Stomach (tissue), 8 donors: ENCODE measurements at regions not wholly inside any gene's neighbourhood (a gene's known extent, or its start where the extent isn't known, plus 50 kb on each side); places are given as distances from the start of the nearest gene placed in this dataset.
A peak's percentile ranks its signal among the peaks of the same experiment; 100 is the strongest.

Experiments used
- DNase-seq, 2 donors: peaks; one replicate each; pipeline versions ENCODE4 v3.0.0 to v3.0.0-alpha.2; 2013 to 2019
- H3K27ac ChIP-seq, 5 donors: fragments of 200-600 bp in 4 of 5; sonication (generic) in 4 of 5; one replicate each; pipeline ENCODE4 v1.5.1; 2013 to 2019; ENCODE audit warnings: mild to moderate bottlenecking in 1 of 5, moderate library complexity in 1 of 5
- H3K27me3 ChIP-seq, 3 donors: fragments of 200-600 bp; sonication (generic); one replicate each; pipeline ENCODE4 v1.5.1; 2017 to 2019; ENCODE audit warnings: mixed run types in 1 of 3
- H3K36me3 ChIP-seq, 4 donors: fragments of 200-600 bp; sonication (generic); 1 replicate in 3 of 4; 2 replicates in 1 of 4; pipeline ENCODE4 v1.5.1; 2016 to 2019
- H3K4me1 ChIP-seq, 4 donors: fragments of 200-600 bp; sonication (generic); one replicate each; pipeline ENCODE4 v1.5.1; 2016 to 2019
- H3K4me3 ChIP-seq, 4 donors: fragments of 200-600 bp; sonication (generic) in 3 of 4; one replicate each; pipeline ENCODE4 v1.5.1; 2016 to 2019; ENCODE audit warnings: mild to moderate bottlenecking in 1 of 4
- H3K9me3 ChIP-seq, 4 donors: fragments of 200-600 bp; sonication (generic); one replicate each; pipeline ENCODE4 v1.5.1; 2016 to 2019
- CTCF ChIP-seq, 7 experiments: fragments of 450-650 bp in 4 of 7; fragments of 200-600 bp in 3 of 7; sonication (generic) in 3 of 7; IDR thresholded peaks; one replicate each; pipeline ENCODE4 v1.5.1; 2016 to 2019; ENCODE audit warnings: antibody characterized with exemption in 7 of 7, control low read depth in 2 of 7, mild to moderate bottlenecking in 1 of 7
- EP300 ChIP-seq: sonication (generic); formaldehyde crosslinking; IDR thresholded peaks from one replicate; pipeline ENCODE4 v1.6.1; 2017; ENCODE audit warnings: antibody characterized with exemption
- POLR2A ChIP-seq, 4 donors: fragments of 450-650 bp; IDR thresholded peaks; one replicate each; pipeline ENCODE4 v1.6.1; 2016; ENCODE audit warnings: antibody characterized with exemption in 4 of 4, control low read depth in 2 of 4, mild to moderate bottlenecking in 1 of 4, moderate library complexity in 1 of 4
- POLR2AphosphoS5 ChIP-seq, 3 donors: sonication (generic); formaldehyde crosslinking; IDR thresholded peaks; one replicate each; pipeline ENCODE4 v1.6.1; 2016; ENCODE audit warnings: antibody characterized with exemption in 3 of 3
- WGBS, 5 donors: extraction: QIAGEN DNeasy Blood & Tissue Kit in 3 of 5; methylation state at CpG; one replicate each; pipeline versions ENCODE4 v1.1.5 to v1.1.7; 2013 to 2018; 5-methylcytosine and 5-hydroxymethylcytosine counted together
- intact Hi-C: fragments of 100-400 bp; cut with DNase I; formaldehyde crosslinking; loops from one replicate; pipeline ENCODE4 v1.15.1; 2023; ENCODE audit warnings: low total_unique reads
- donor health status: healthy with polysubstance abuse.
- donor health status: Bipolar disorder and iron deficiency.
- donor health status: healthy.

DNA sequence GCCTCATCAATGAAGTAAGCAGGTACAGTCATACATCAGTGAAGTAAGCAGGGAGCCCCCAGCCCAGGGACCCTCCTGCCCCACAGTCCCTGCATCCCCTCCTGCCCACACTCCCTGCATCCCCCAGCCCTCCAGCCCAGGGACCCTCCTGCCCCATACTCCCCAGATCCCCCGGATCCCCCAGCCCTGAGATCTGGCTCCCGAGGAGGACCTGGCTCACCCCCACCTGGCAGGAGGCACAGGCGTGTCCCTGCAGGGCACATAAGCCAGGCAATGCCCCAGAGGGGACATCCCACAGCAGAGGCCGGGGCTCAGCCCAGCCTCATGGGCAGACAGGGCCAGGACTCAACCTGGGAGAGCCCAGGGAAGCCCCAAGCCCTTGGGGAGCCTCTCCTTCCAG is 53.6 kb upstream of the TPM4 start:
- Histone ChIP-seq H3K9me3 (no peaks in the 10 kb centered on the region), H3K27me3 (no peaks in the 10 kb centered on the region), H3K4me1 (no peaks in the 10 kb centered on the region), H3K36me3 (no peaks in the 10 kb centered on the region), H3K27ac (no peak overlapping the region), H3K4me3 (no peak overlapping the region)
- no peak for TF ChIP-seq CTCF (IDR thresholded peaks at IDR 0.05)
- TF ChIP-seq POLR2A (IDR thresholded peaks at IDR 0.05), result no peak
- TF ChIP-seq POLR2AphosphoS5 (IDR thresholded peaks at IDR 0.05), result no peak
- TF ChIP-seq EP300, result no peak
- intact Hi-C loops, result no loop called here
- DNase-seq, result no peak
- WGBS, 5 donors, result 40 to 70% (median 63%) methylated on average over 1 to 4 of the region's 4 CpGs; no CpG with 5 or more reads in 1 of the 5 donors

GRCh38 chr19:16023146-16023915 is 53.0 kb upstream of the TPM4 start:
- WGBS, 5 donors, result 40 to 81% (median 71%) methylated on average over 1 to 14 of the region's 14 CpGs
- Histone ChIP-seq H3K36me3 (no peaks in the 10 kb centered on the region), H3K27me3 (no peaks in the 10 kb centered on the region), H3K4me3 (no peak overlapping the region), H3K4me1 (no peaks in the 10 kb centered on the region), H3K27ac (no peak overlapping the region), H3K9me3 (no peaks in the 10 kb centered on the region)
- intact Hi-C loops, result no loop called here
- DNase-seq, result no peak
- TF ChIP-seq EP300 (no peak), POLR2A (IDR thresholded peaks at IDR 0.05) (no peak), CTCF (IDR thresholded peaks at IDR 0.05) (no peak), POLR2AphosphoS5 (IDR thresholded peaks at IDR 0.05) (no peak)

GRCh38 chr19:16024266-16025107 is 51.8 kb upstream of the TPM4 start:
- TF ChIP-seq CTCF (IDR thresholded peaks at IDR 0.05) (no peak), POLR2AphosphoS5 (IDR thresholded peaks at IDR 0.05) (no peak), POLR2A (IDR thresholded peaks at IDR 0.05) (no peak), EP300 (no peak)
- no peak for DNase-seq
- H3K4me1 ChIP-seq, result no peaks in the 10 kb centered on the region

DNA sequence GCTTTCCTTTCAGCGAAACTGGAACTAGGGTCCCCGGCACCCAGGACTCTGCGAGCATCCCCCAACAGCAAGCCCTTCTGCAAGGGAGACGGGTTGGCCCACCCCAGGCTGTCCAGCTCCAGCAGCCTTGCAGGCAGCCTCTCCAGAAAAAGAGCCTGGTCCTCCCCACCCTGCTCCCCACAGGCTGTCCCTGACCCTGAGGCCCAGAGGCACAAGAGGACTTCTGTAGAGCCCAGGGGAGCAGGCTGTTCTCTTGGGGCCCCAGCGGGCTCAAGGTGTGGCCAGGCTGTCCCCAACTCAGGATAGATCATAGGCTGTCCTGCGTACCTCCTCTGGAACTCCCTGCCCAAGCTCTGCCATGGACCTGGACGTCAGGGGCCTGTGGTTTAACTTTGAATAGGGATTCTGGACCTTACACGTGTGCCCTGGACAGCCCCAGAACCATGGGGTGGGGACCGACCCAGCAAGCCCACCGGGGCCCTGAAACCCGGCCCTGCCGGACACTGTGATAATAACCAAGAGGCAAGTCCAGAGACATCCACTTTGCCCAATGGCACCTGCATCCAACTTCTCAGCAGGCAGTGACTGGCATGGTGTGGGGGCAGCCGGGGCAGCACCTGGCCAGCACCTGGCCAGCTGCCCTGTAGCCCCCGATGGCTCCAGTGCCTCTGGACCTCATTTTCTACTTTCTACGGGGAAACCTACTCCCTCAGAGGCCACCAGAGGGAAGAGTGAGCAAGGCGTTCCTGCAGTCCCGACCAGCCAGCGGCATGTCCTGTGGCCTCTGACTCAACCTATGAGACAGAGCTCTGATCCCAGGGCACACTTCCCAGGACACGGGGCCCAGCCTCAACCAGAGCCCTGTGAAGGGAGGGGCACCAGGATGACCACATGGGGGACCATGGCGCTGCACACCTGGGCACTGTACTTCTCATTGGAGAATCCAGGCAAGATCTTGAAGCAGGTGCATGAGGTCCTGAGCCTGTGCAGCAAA is 50.9 kb upstream of the TPM4 start:
- intact Hi-C loops, result no loop called here
- Histone ChIP-seq H3K36me3 (no peaks in the 10 kb centered on the region), H3K4me3 (no peak overlapping the region), H3K27ac (no peak overlapping the region), H3K9me3 (no peaks in the 10 kb centered on the region), H3K4me1 (no peaks in the 10 kb centered on the region), H3K27me3 (no peaks in the 10 kb centered on the region)
- peak in 3 of 7 experiments; percentile 12 to 31 (median 19) for TF ChIP-seq CTCF (IDR thresholded peaks at IDR 0.05)
- no peak for TF ChIP-seq POLR2A (IDR thresholded peaks at IDR 0.05)
- peak; percentile 54 to 62 for DNase-seq
- WGBS, 5 donors, result 47 to 69% (median 55%) methylated on average over 15 to 20 of the region's 20 CpGs

More at GRCh38 chr19:16024266-16025107, 51.8 kb upstream of the TPM4 start:
- Histone ChIP-seq H3K27me3 (no peaks in the 10 kb centered on the region), H3K4me3 (no peak overlapping the region), H3K36me3 (no peaks in the 10 kb centered on the region), H3K27ac (no peak overlapping the region), H3K9me3 (no peaks in the 10 kb centered on the region)
- WGBS, 5 donors, result 61 to 86% (median 83%) methylated on average over 5 to 18 of the region's 18 CpGs
- intact Hi-C loops, result no loop called here
